ENCODE measurements at regions not wholly inside any gene's neighbourhood (a gene's known extent, or its start where the extent isn't known, plus 50 kb on each side); places are given as distances from the start of the nearest gene placed in this dataset.

DNA sequence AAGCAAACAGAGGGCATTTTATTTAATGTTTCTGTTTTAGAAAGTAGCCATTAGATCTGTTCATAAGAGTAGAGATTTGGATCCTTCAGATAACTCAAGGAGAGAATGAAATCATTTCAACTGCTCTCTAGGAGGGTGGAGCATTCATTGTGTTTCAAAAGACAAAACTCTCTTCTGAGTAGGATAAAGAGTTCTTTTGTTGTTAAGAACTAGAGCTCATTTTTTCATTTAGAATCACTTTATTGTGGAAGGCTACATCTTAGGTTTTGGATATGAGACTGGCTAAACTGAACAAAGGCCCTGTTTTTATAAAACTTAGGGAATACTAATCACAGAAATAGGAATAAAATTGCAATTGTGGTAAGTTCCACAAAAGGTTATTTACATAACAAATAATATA is 193.9 kb upstream of the PCDH10 start:
- ATAC-seq (ENCODE audit: low FRiP score), result no peak
- DNase-seq (ENCODE audit: low spot score), result no peak
- TF ChIP-seq, protein P1, sequence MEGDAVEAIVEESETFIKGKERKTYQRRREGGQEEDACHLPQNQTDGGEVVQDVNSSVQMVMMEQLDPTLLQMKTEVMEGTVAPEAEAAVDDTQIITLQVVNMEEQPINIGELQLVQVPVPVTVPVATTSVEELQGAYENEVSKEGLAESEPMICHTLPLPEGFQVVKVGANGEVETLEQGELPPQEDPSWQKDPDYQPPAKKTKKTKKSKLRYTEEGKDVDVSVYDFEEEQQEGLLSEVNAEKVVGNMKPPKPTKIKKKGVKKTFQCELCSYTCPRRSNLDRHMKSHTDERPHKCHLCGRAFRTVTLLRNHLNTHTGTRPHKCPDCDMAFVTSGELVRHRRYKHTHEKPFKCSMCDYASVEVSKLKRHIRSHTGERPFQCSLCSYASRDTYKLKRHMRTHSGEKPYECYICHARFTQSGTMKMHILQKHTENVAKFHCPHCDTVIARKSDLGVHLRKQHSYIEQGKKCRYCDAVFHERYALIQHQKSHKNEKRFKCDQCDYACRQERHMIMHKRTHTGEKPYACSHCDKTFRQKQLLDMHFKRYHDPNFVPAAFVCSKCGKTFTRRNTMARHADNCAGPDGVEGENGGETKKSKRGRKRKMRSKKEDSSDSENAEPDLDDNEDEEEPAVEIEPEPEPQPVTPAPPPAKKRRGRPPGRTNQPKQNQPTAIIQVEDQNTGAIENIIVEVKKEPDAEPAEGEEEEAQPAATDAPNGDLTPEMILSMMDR (IDR thresholded peaks at IDR 0.05), result no peak

DNA sequence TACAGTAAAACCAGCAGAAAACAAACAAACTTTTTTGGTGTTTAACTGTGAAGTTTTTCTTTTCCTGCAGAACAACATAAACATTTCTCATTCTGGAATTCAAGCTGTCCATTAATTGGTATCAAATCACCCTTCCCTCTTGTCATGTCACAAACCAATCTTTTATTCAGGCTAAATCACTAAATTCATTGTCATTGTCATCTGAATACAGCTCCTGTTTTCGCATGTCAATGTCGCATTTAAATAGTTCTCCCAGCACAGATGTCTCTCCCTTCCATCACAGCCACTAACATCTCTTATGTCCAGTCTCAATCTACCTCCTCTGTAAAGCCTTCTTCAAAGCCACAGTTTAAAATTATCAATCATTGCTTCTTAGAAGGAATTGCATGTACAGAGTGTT is 192.1 kb upstream of the PCDH10 start:
- DNase-seq (ENCODE audit: low spot score) (no peak), ATAC-seq (ENCODE audit: low FRiP score) (no peak)
- TF ChIP-seq, protein P1 (IDR thresholded peaks at IDR 0.05), result no peak

DNA sequence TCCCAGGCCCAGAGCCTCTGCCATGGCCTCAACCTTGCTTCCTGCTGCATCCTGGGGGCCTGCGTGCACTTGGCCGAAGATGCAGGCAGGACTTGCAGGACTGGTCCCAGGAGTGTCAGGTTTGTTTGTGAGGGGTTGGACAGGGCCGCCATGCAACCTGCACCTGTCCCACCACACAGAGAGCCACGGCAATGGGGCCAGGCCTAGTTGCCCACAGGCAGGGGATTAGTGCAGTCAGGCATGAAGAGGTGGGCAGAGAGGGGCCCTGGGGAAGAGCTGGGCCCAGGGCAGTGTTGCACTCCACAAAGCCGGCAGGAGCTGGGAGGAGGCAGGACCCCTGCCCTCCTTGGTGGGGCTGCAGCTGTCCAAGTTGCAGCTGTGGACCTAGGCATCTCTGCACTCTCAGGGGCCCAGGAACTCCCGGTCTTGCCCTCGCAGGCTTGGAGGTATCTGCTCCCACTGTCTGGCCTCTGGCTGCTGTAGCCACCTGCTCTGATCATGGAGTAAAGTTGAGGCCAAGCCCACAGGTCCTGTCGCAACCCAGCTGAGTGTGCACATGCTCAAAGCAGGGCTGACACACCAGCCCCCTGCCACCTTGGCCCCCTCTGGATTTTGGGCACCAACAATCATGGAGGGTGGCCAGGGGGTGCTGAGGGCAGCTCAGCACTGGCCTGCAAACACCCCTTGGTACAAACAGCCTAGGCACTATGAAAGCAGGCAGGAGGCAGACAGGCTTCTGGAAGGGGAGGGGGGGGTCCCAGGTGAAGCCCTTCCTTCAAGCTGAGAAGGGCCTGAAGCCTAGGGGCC is 190.4 kb upstream of the PCDH10 start:
- DNase-seq (ENCODE audit: low spot score), result no peak

DNA sequence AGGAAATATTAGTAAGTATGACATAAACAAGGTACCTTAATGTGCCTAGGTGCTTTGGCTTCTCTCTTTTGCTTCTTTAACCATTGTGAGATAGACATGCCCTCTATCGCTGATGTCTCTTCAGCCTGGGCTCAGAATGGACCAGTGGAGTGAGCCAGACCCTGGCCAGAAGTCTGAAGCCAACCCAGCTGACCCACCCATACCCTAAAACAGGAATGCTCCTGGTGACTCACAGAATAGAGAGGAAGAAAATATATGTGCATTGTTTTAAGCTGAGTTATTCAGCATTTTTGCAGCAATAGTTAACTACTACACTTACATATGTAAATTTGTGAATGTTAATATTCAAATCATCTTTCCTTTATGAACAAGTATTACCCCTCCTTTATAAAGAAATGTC is 167.5 kb upstream of the PCDH10 start:
- TF ChIP-seq, protein P1 (IDR thresholded peaks at IDR 0.05), result no peak
- no peak for DNase-seq (ENCODE audit: low spot score)
- no peak for ATAC-seq (ENCODE audit: low FRiP score)

More for the DNA sequence above, 190.4 kb upstream of the PCDH10 start:
- TF ChIP-seq, protein P1 (IDR thresholded peaks at IDR 0.05), result no peak
- no peak for ATAC-seq (ENCODE audit: low FRiP score)

DNA sequence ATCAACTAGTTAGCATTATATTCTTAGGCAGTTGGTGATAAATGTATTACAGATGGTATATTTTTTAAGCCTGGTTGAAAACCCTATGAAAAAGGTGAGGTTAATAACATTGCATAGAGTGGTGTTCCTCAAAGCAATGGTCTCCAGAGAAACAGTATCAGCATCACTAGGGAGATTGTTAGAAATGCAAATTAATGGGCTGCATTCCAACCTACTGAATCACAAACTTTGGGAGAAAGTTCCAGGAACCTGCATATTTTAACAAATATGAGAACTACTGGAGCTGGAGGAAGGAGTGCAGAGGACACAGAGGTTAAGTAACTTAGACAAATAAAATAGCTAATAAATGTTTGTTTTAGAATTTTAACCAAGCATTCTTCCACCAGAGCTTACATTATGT is 166.9 kb upstream of the PCDH10 start:
- DNase-seq (ENCODE audit: low spot score), result no peak
- TF ChIP-seq, protein P1 (IDR thresholded peaks at IDR 0.05), result no peak
- ATAC-seq (ENCODE audit: low FRiP score), result no peak

DNA sequence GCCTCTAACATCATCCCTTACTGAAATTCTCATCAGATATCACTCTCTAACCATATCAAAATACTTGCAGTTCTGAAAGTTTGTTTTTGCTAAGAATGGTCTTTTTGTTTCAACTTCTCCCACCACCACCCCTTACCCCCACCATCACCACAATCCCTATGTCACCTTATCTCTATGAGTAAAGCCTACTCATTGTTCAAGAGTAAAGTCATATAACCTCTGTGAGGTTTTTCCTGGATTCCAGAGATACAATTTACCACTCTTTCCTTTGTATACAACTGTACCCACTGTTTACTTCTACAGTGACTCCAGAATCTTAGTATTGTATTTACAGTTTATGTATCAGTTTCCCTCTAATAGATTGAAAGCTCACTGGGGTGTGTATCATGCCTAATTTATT is 158.0 kb upstream of the PCDH10 start:
- DNase-seq (ENCODE audit: low spot score), result no peak

More for the DNA sequence above, 158.0 kb upstream of the PCDH10 start:
- ATAC-seq (ENCODE audit: low FRiP score), result no peak
- TF ChIP-seq, protein P1 (IDR thresholded peaks at IDR 0.05), result no peak

Data from omental fat pad (tissue), 3 donors.